NCI-H345 treated with DMSO at 0.1 percent for 48 hours (cell line): ENCODE measurements at regions not wholly inside any gene's neighbourhood (a gene's known extent, or its start where the extent isn't known, plus 50 kb on each side); places are given as distances from the start of the nearest gene placed in this dataset.
"Not testable (repeated sequence)": the region's sequence is repeated elsewhere in the genome, so short reads cannot be mapped to it uniquely, and the experiment has no call there.

Experiments
- DNase-seq: peaks from one replicate; lab custom pipeline; 2025; ENCODE audit not compliant: unreplicated experiment; lab: John Stamatoyannopoulos, UW

GRCh38 chr6:21874372-21874771 is 280.8 kb downstream of the SOX4 start:
- no peak for DNase-seq

GRCh38 chr6:21877037-21877436 is 283.5 kb downstream of the SOX4 start:
- DNase-seq, result not testable (repeated sequence)

GRCh38 chr6:21880249-21880648 is 286.7 kb downstream of the SOX4 start:
- DNase-seq, result not testable (repeated sequence)

GRCh38 chr6:21881969-21882465 is 288.5 kb downstream of the SOX4 start:
- DNase-seq, result no peak

- no peak for DNase-seq
Measured at GRCh38 chr6:21883595-21884328, 290.2 kb downstream of the SOX4 start.

GRCh38 chr6:21885111-21885510 is 291.6 kb downstream of the SOX4 start:
- no peak for DNase-seq

- DNase-seq, result no peak
Measured at GRCh38 chr6:21885532-21886114, 292.1 kb downstream of the SOX4 start.

- DNase-seq, result no peak
Measured at GRCh38 chr6:21886542-21887151, 293.1 kb downstream of the SOX4 start.

GRCh38 chr6:21887231-21888185 is 294.0 kb downstream of the SOX4 start:
- no peak for DNase-seq

GRCh38 chr6:21891080-21891479 is 297.5 kb downstream of the SOX4 start:
- DNase-seq, result no peak

- DNase-seq, result no peak
Measured at GRCh38 chr6:21893793-21894192, 300.2 kb downstream of the SOX4 start.

GRCh38 chr6:21895555-21895954 is 302.0 kb downstream of the SOX4 start:
- DNase-seq, result no peak

GRCh38 chr6:21898107-21898796 is 304.7 kb downstream of the SOX4 start:
- no peak for DNase-seq

- DNase-seq, result no peak
Measured at GRCh38 chr6:21899708-21900107, 306.2 kb downstream of the SOX4 start.

- DNase-seq, result no peak
Measured at GRCh38 chr6:21900730-21901129, 307.2 kb downstream of the SOX4 start.

GRCh38 chr6:21902628-21903169 is 309.1 kb downstream of the SOX4 start:
- DNase-seq, result no peak

GRCh38 chr6:21905531-21905930 is 312.0 kb downstream of the SOX4 start:
- no peak for DNase-seq

- no peak for DNase-seq
Measured at GRCh38 chr6:21906826-21907225, 313.3 kb downstream of the SOX4 start.

GRCh38 chr6:21907291-21907690 is 313.7 kb downstream of the SOX4 start:
- DNase-seq, result no peak

- DNase-seq, result no peak
Measured at GRCh38 chr6:21908161-21908848, 314.8 kb downstream of the SOX4 start.
